Right lobe of liver (tissue), 6 donors: ENCODE measurements at regions not wholly inside any gene's neighbourhood (a gene's known extent, or its start where the extent isn't known, plus 50 kb on each side); places are given as distances from the start of the nearest gene placed in this dataset.
A peak's percentile ranks its signal among the peaks of the same experiment; 100 is the strongest.

Source experiments
- ATAC-seq, 4 donors: fragments of 200-7000 bp; cut with Tn5 transposase; one replicate each; pipeline ENCODE4 v1.9.1; 2020; ENCODE audit warnings: mild to moderate bottlenecking in 4 of 4, moderate library complexity in 4 of 4
- DNase-seq, 3 donors: peaks; one replicate each; pipeline ENCODE4 v3.0.0-alpha.2; 2020
- H3K27ac ChIP-seq, 3 donors: fragments of 200-600 bp; one replicate each; pipeline ENCODE4 v1.8.0; 2022
- H3K27me3 ChIP-seq, 2 donors: fragments of 200-600 bp; one replicate each; pipeline ENCODE4 v1.8.0; 2022
- H3K36me3 ChIP-seq, 4 donors: fragments of 200-600 bp; sonication (generic) in 1 of 4; one replicate each; pipeline versions ENCODE4 v1.5.1 to v1.8.0; 2017 to 2022; ENCODE audit warnings: control low read depth in 1 of 4
- H3K4me1 ChIP-seq, 4 donors: fragments of 200-600 bp; sonication (generic) in 1 of 4; one replicate each; pipeline versions ENCODE4 v1.5.1 to v1.8.0; 2017 to 2022; ENCODE audit warnings: control low read depth in 1 of 4
- H3K4me3 ChIP-seq, 3 donors: fragments of 200-600 bp; one replicate each; pipeline ENCODE4 v1.8.0; 2022
- H3K9me3 ChIP-seq, 4 donors: fragments of 200-600 bp; sonication (generic) in 1 of 4; one replicate each; pipeline versions ENCODE4 v1.5.1 to v1.8.0; 2017 to 2022; ENCODE audit warnings: control low read depth in 1 of 4
- POLR2A ChIP-seq: fragments of 450-650 bp; IDR thresholded peaks from one replicate; pipeline ENCODE4 v1.6.1; 2017; ENCODE audit warnings: antibody characterized with exemption, mild to moderate bottlenecking
- WGBS: methylation state at CpG from one replicate; pipeline ENCODE4 v1.1.6; 2018; ENCODE audit warnings: low coverage, low lambda C conversion rate; ENCODE audit not compliant: insufficient coverage; ENCODE audit errors: missing lambda C conversion rate; 5-methylcytosine and 5-hydroxymethylcytosine counted together
- intact Hi-C, 2 donors: fragments of 100-400 bp; cut with DNase I; formaldehyde crosslinking; loops; one replicate each; pipeline versions ENCODE4 v1.11.2 to v1.14.1; 2022
- TF ChIP-seq, protein P1 (sequence below), 4 donors: fragments of 200-600 bp in 3 of 4; fragments of 450-650 bp in 1 of 4; IDR thresholded peaks; one replicate each; pipeline versions ENCODE4 v1.5.1 to v1.8.0; 2016 to 2022; ENCODE audit warnings: antibody characterized with exemption in 4 of 4, mild to moderate bottlenecking in 2 of 4
- donor health status: DM: no; HTN: yes; CAD: no.
- donor health status: DM: no; HTN: no; CAD: no.
- donor health status: DM: no; HTN: no; CAD: no.
- donor health status: DM: no; HTN: yes; CAD: no.
- donor health status: DM: no; HTN: yes; CAD: no.

- Histone ChIP-seq H3K36me3 (no peaks in the 10 kb centered on the region), H3K27ac (no peak overlapping the region), H3K27me3 (no peaks in the 10 kb centered on the region), H3K9me3 (no peaks in the 10 kb centered on the region), H3K4me3 (no peak overlapping the region), H3K4me1 (no peaks in the 10 kb centered on the region)
- TF ChIP-seq POLR2A = no peak
- TF ChIP-seq, protein P1, sequence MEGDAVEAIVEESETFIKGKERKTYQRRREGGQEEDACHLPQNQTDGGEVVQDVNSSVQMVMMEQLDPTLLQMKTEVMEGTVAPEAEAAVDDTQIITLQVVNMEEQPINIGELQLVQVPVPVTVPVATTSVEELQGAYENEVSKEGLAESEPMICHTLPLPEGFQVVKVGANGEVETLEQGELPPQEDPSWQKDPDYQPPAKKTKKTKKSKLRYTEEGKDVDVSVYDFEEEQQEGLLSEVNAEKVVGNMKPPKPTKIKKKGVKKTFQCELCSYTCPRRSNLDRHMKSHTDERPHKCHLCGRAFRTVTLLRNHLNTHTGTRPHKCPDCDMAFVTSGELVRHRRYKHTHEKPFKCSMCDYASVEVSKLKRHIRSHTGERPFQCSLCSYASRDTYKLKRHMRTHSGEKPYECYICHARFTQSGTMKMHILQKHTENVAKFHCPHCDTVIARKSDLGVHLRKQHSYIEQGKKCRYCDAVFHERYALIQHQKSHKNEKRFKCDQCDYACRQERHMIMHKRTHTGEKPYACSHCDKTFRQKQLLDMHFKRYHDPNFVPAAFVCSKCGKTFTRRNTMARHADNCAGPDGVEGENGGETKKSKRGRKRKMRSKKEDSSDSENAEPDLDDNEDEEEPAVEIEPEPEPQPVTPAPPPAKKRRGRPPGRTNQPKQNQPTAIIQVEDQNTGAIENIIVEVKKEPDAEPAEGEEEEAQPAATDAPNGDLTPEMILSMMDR (IDR thresholded peaks at IDR 0.05) = no peak
- 72% methylated on average over 4 of the region's 4 CpGs for WGBS
- no peak for DNase-seq
- intact Hi-C loops = no loop called here
- no peak for ATAC-seq
These were observed 483.8 kb upstream of the CDH10 start for GRCh38 chr5:25128606-25129005.

DNA sequence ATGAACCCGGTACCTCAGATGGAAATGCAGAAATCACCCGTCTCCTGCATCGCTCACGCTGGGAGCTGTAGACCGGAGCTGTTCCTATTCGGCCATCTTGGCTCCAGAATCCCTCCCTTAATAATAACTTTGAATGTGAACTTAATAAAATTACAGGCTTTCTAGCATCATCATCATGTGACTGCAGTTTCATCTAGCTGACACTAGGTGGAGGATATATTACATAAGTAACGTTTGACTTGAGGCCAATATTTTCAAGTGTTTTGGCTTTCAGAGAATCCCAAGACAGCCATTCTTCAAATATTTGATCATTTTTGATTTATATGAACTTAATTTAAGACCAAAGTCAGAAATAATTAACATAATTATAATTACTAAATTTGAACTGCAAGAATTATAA is 474.9 kb upstream of the CDH10 start:
- Histone ChIP-seq H3K36me3 (no peaks in the 10 kb centered on the region), H3K9me3 (no peaks in the 10 kb centered on the region), H3K4me3 (no peak overlapping the region), H3K27me3 (no peaks in the 10 kb centered on the region), H3K27ac (no peak overlapping the region), H3K4me1 (no peaks in the 10 kb centered on the region)
- TF ChIP-seq, protein P1 (IDR thresholded peaks at IDR 0.05) = peak; percentile 28 to 42 (median 33)
- no peak for TF ChIP-seq POLR2A
- no peak for DNase-seq
- intact Hi-C loops = no loop called here
- ATAC-seq = peak in 1 of 4 donors; percentile 28
- WGBS = 70% methylated on average over 6 of the region's 7 CpGs

DNA sequence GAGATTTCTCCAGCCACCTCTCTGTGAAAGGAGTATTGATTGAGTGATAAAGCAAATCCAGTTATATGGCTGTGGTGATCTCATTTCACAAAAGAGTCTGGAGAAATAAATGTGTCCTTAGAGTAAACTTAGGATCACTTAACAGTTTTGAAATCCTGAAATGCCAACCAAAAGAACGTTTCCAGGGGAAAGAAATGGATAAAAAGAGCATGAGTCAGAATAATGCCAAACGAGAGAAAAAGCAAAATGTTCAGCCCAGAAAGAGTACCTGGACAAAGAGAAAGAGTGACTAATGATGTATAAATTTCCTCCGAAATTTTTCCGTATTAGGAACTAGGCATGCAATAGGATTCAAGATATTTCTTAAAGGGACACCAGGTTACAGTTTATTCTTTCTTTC is 463.1 kb upstream of the CDH10 start:
- WGBS = 36% methylated on average over 4 of the region's 4 CpGs
- intact Hi-C loops = no loop called here

DNA sequence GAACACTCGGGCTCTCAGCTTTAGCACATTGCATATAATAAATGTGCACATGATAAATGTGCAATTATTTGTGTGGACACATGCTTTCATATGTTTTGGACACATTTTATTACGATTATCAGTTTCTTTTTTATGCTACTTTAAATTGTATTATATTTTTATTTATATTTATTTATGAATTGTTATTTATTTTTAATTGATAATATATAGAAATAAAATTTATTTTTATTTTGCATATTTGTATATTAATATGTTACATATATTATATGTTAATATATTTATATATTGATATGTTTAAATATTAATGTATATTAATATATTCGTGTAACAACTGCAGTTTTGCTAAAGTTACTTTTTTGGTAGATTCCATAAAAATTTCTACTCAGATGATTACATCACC is 454.8 kb upstream of the CDH10 start:
- no peaks in the 10 kb centered on the region for H3K4me1 ChIP-seq
- no peak overlapping the region for H3K4me3 ChIP-seq
- no peak overlapping the region for H3K27ac ChIP-seq
- no peak for ATAC-seq
- no peaks in the 10 kb centered on the region for H3K36me3 ChIP-seq
- DNase-seq = no peak
- TF ChIP-seq, protein P1 (IDR thresholded peaks at IDR 0.05) = no peak
- TF ChIP-seq POLR2A = no peak
- intact Hi-C loops = no loop called here
- 39% methylated on average over 3 of the region's 3 CpGs for WGBS
- H3K9me3 ChIP-seq = no peaks in the 10 kb centered on the region
- no peaks in the 10 kb centered on the region for H3K27me3 ChIP-seq

More for the DNA sequence above, 463.1 kb upstream of the CDH10 start:
- no peak overlapping the region for H3K4me3 ChIP-seq
- no peak for ATAC-seq
- no peaks in the 10 kb centered on the region for H3K36me3 ChIP-seq
- H3K27me3 ChIP-seq = no peaks in the 10 kb centered on the region
- no peak for DNase-seq
- no peak overlapping the region for H3K27ac ChIP-seq
- no peaks in the 10 kb centered on the region for H3K4me1 ChIP-seq
- H3K9me3 ChIP-seq = no peaks in the 10 kb centered on the region
- TF ChIP-seq, protein P1 (IDR thresholded peaks at IDR 0.05) = no peak
- TF ChIP-seq POLR2A = no peak

DNA sequence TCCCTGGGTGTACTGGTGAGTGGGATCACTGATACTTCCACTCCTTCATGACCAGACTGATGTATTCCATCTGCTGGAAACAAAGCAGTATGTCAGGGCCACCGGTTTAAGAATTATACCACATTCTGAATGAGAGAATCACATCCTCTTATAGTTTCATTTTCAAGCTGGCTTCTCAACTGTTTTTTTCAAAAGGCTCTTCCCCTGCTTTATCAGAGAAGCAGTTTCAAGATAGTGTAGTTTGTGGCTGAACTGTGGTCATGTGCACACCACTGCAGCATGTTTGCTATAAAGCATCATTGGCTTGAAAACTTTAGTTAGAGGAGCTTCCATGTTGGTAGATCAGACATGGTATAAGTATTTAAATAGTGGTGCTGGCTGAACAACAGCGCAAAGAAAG is 450.5 kb upstream of the CDH10 start:
- TF ChIP-seq, protein P1 (IDR thresholded peaks at IDR 0.05) = no peak
- TF ChIP-seq POLR2A = no peak
- WGBS = 63% methylated on average over 2 of the region's 2 CpGs
- Histone ChIP-seq H3K4me1 (no peaks in the 10 kb centered on the region), H3K4me3 (no peak overlapping the region), H3K27ac (no peak overlapping the region), H3K27me3 (no peaks in the 10 kb centered on the region), H3K9me3 (no peaks in the 10 kb centered on the region), H3K36me3 (no peaks in the 10 kb centered on the region)
- no peak for DNase-seq
- ATAC-seq = no peak
- intact Hi-C loops = no loop called here
